Fibroblast of gingiva (primary cell): ENCODE measurements at regions not wholly inside any gene's neighbourhood (a gene's known extent, or its start where the extent isn't known, plus 50 kb on each side); places are given as distances from the start of the nearest gene placed in this dataset.
"Not testable (repeated sequence)": the region's sequence is repeated elsewhere in the genome, so short reads cannot be mapped to it uniquely, and the experiment has no call there.

Experiments
- DNase-seq: peaks from one replicate; pipeline ENCODE4 v3.0.0-alpha.2; 2011; ENCODE audit warnings: low read depth

DNA sequence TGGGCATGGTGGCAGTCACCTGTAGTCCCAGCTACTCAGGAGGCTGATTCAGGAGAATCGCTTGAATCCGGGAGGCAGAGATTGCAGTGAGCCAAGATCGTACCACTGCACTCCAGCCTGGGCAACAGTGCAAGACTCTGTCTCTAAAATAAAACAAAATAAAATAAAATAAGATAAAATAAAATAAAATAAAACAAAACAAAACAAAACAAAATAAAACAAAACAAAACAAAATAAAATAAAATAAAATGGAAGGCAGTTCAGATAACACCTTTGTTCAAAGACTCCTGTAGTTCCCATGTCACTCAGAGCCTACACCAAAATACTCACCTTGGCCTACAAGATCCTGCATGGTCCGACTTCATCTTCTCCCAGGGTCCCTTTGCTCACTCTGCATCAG, 61.3 kb downstream of the SYF2 start:
- not testable (repeated sequence) for DNase-seq

GRCh38 chr1:25170439-25170838, 61.9 kb downstream of the SYF2 start:
- DNase-seq: no peak

- DNase-seq: no peak
Observed at GRCh38 chr1:25169610-25170009, 62.7 kb downstream of the SYF2 start.

DNA sequence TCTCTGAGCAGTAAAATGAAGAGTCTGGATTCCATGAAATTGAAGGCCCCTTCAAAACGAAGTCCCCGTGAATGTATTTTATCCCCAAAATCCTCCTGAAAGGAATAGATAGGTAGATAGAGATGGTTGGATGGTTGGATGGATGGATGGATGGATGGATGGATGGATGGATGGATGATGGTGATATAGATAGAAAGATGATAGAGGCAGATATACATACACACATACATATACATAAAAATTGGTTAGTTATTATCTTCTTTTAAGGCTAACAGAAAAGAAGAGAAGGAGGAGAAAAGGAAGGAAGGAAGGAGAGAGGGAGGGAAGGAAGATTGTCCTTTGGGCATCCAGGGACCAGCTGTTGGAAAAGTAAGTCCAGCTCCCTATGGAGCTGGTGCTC, 63.1 kb downstream of the SYF2 start:
- no peak for DNase-seq

DNA sequence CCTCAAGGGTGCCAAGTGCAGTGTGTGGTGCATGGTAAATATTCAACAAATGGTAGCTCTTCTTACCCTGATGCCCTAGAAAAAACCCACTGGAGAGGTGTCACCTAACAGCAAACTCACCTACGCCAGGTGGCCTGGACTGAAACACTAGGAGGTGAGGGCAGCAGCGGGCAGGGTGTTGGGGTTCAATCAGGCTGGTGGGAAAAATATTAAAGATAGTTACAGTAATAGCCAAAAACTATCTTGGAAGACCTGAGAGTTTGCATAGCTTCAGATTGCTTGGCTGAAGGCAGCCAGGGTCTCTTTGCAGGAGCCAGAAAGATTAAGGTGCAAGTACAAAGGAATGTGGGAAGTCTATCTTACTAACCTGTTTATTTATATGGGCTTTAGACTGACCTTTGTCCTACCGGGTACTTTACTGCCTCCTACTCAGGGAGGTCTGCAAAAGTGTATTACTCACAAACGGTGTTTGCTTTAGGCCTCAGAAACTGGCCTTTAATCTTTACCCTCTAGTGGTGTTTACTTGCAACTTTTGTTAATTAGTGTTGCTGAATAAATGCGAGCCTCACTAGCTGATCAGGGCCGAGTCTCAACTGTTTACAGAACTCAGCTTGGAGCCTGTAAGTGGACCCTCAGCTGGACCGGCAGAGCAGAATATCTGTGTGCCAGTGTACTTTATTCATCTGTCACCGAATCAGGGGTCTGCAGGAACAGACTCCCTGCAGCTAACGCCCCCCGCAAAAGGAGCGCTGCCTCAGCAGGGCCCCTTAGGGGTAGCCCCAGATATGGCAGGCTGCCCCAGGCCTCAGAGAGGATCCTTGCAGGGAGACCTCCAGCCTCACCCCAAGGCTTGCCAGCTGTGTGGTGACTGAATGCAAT, 63.9 kb downstream of the SYF2 start:
- no peak for DNase-seq

- no peak for DNase-seq
Observed at GRCh38 chr1:25167269-25168192, 64.8 kb downstream of the SYF2 start.

DNA sequence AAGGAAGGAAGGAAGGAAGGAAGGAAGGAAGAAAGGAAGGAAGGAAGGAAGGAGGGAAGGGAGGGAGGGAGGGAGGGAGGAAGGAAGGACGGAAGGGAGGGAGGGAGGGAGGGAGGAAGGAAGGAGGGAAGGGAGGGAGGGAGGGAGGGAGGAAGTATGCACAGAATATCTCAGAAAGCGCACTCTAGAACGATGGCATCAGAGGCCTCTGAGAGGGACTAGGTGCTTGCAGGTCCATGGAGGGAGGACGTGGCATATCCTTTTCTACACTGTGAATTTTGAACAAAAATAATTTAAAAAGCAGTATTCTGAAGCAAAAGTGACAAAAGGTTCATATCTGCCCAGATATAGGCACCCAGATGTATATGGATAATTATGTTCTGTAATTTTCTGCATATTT, 65.5 kb downstream of the SYF2 start:
- no peak for DNase-seq

GRCh38 chr1:25163986-25164385, 68.3 kb downstream of the SYF2 start:
- DNase-seq: no peak

- peak; percentile 69 for DNase-seq
Observed at GRCh38 chr1:25161981-25162380, 70.3 kb downstream of the SYF2 start.

DNA sequence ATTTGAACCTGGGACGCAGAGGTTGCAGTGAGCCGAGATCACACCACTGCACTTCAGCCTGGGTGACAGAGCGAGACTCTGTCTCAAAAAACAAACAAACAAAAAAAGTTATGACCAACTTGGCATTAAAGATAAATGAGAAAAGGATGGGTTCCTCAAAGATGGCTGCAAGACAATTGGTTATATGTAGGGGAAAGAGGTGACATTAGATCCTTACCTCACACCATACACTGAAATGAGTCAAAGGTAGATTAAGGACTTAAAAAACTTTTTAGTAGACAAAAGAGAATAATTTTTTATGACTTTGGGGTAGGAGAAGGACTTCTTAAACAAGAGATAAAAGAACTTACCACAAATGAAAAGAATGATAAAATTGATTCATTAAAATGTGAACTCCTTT, 74.5 kb downstream of the SYF2 start:
- DNase-seq: no peak

DNA sequence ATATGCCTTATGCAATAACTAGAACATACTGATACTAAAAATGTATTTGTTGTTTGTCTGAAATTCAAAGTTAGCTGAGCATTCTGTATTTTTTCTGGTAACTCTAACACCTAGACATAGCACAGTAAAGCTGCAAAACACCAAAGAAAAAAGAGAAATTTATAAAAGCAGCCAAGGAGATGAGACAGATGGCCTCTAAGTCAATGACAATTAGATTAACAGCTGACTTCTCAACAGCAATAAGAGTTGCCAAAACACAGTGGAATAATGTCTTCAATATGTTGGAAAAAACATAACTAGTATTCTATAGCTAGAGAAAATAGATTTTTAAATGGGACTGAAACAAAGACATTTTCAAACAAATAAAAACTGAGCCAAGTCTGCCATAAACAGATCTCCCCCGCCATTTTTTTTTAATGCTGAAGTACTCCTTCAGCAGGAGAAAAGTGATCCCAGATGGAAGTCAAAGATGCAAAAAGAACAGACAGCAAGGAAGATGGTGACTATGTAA, 81.3 kb downstream of the SYF2 start:
- no peak for DNase-seq

DNA sequence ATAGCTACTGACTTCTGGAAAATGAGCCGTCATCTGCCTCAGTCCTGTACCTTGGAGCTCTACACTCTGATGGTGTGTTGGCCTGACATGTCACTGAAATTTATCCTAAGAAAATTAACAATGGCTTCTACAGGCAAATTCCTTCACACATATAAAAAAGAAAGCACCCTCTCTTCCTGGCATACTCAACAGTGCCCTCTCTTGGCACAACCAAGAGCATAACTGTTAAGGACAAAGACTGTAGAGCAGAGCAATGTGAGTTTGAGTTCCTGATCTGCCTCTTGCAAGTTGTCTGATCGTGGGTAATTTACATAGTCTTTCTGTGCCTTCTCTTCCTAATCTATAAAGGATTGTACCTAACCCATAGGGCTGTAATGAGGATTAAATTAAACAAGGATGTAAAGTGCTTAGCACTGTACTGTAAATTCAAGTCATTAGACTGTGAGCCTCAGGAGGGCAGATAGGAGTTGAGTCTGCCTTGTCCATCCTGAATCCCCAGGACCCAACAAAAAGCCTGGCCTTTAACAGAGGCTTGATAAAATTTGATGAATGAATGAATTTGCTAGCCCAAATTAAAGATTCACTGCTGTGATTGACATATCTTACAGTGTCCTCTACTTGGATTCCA, 83.5 kb downstream of the SYF2 start:
- no peak for DNase-seq

- no peak for DNase-seq
Observed at GRCh38 chr1:25146451-25146855, 85.8 kb downstream of the SYF2 start.

DNA sequence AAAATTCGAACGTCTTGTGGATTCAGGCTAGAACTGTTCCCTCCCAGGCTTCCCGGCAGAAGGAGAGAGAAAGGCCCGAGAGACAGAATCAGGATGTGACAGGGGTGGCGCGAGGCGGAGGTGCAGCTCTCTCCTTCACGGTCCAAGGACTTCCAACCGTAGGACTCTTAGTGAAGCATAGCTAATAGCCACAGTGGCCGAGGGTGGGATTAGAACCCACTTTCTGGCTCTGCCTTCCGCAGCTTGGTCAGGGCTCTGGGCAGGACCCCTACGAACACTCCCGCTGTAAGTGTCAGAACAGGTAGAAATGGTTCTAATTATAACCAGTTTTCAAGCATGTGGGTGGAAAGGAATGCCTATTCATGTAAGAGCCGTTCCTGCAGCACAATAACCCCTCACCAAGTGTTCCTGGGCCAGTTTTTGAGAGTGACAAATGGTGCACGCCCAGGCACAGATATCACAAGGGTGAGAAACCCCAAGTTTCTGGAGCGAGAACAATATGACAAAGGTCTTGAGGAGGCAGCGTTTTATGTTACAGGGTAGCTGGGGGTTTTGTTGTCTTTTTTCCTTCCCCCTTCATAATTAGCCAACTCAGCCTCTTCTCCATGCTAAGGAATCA, 86.4 kb downstream of the SYF2 start:
- DNase-seq: no peak

DNA sequence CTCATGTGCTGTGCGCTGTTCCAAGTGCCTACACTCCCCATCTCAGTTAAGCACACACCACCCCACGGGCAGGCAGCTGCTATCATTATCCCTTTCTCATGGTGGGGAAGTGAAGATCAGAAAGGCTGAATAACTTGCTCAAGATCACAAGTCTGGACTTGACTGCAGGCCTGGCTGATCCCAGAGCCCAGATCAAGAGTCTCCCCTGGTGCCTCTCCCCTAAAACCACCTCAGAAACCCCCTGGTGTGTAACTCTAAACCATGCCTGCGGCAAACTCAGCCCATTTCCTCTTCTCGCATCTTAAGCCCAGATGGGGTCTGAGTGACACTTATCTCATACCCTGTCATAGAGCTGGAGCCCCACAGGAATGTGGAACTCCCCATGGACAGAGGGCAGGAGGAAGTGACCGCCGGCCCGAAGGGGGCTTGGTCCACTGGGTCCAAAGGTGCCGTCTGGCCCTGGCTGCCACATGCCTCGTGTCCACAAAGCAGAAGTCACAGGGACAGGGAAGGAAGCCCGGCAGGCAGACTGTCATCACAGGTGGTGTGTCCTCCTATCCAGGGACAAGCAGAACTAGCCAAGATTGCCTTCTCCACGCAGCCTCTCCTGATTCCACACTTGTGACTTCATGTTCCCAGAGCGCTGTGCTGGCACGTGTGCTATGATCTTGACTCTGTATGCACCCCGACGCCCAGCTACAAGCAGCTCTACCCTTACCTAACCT, 92.1 kb downstream of the SYF2 start:
- no peak for DNase-seq

GRCh38 chr1:25137521-25138395, 94.5 kb downstream of the SYF2 start:
- DNase-seq: no peak

DNA sequence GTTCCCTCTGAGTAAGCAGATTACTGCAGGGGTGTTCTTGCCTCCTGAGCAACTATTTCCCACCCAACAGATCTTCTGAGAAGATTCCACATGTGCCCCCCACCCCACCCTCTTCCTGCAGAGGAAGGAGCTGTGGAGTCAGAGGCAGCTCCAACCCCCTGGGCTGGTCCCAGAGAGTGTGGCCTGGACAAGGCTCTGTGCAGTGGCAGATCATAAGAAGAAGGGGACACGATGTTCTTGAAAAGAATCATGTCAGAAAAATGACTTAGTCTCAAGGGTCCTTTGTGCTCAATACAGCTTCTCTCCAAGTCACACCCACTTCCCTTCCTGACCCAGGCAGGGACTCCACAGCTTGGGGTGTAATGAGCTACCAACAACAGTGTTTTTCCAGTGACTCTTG, 95.2 kb downstream of the SYF2 start:
- no peak for DNase-seq

- no peak for DNase-seq
Observed at GRCh38 chr1:25135909-25136308, 96.4 kb downstream of the SYF2 start.

- no peak for DNase-seq
Observed at GRCh38 chr1:25134801-25135461, 97.4 kb downstream of the SYF2 start.

GRCh38 chr1:25134307-25134706, 98.0 kb downstream of the SYF2 start:
- no peak for DNase-seq
